Thyroid gland (tissue), 4 donors: ENCODE measurements at regions not wholly inside any gene's neighbourhood (a gene's known extent, or its start where the extent isn't known, plus 50 kb on each side); places are given as distances from the start of the nearest gene placed in this dataset.

Experiments
- DNase-seq, 2 donors: peaks; one replicate each; pipeline ENCODE4 v3.0.0-alpha.2; 2019
- H3K27ac ChIP-seq, 3 donors: fragments of 200-600 bp; sonication (generic); 1 replicate in 2 of 3; 2 replicates in 1 of 3; pipeline ENCODE4 v1.5.1; 2016 to 2019; ENCODE audit warnings: mild to moderate bottlenecking in 1 of 3, moderate library complexity in 1 of 3
- H3K27me3 ChIP-seq: fragments of 200-600 bp; sonication (generic); one replicate; pipeline ENCODE4 v1.5.1; 2019
- H3K36me3 ChIP-seq, 2 donors: fragments of 200-600 bp; sonication (generic); one replicate each; pipeline ENCODE4 v1.5.1; 2016 to 2019
- H3K4me1 ChIP-seq, 2 donors: fragments of 200-600 bp; sonication (generic); one replicate each; pipeline ENCODE4 v1.5.1; 2017 to 2019
- H3K4me3 ChIP-seq, 3 donors: fragments of 200-600 bp; sonication (generic); replicated peaks in 1 of 3; 1 replicate in 2 of 3; 2 replicates in 1 of 3; pipeline ENCODE4 v1.5.1; 2016; ENCODE audit warnings: mild to moderate bottlenecking in 1 of 3
- H3K9me3 ChIP-seq: fragments of 200-600 bp; sonication (generic); one replicate; pipeline ENCODE4 v1.5.1; 2017
- POLR2A ChIP-seq, 2 donors: fragments of 450-650 bp; IDR thresholded peaks; one replicate each; pipeline ENCODE4 v1.6.1; 2017; ENCODE audit warnings: antibody characterized with exemption in 2 of 2, mild to moderate bottlenecking in 2 of 2, moderate library complexity in 1 of 2
- WGBS, 2 donors: methylation state at CpG; one replicate each; pipeline ENCODE4 v1.1.5; 2017; 5-methylcytosine and 5-hydroxymethylcytosine counted together
- intact Hi-C: fragments of 100-400 bp; cut with DNase I; formaldehyde crosslinking; loops from one replicate; pipeline ENCODE4 v1.15.1; 2023
- TF ChIP-seq, protein P1 (sequence below), 6 experiments: fragments of 200-600 bp in 3 of 6; fragments of 450-650 bp in 3 of 6; sonication (generic) in 3 of 6; IDR thresholded peaks; one replicate each; pipeline ENCODE4 v1.5.1; 2016 to 2019; ENCODE audit warnings: antibody characterized with exemption in 6 of 6, mild to moderate bottlenecking in 2 of 6, inconsistent platforms in 1 of 6, moderate library complexity in 1 of 6

GRCh38 chrX:13899607-13900006 is 82.7 kb upstream of the GPM6B start:
- H3K4me3 ChIP-seq: no peak overlapping the region
- H3K4me1 ChIP-seq: no peaks in the 10 kb centered on the region
- H3K27me3 ChIP-seq: no peaks in the 10 kb centered on the region
- H3K36me3 ChIP-seq: no peaks in the 10 kb centered on the region
- no peak for TF ChIP-seq POLR2A (IDR thresholded peaks at IDR 0.05)
- TF ChIP-seq, protein P1, sequence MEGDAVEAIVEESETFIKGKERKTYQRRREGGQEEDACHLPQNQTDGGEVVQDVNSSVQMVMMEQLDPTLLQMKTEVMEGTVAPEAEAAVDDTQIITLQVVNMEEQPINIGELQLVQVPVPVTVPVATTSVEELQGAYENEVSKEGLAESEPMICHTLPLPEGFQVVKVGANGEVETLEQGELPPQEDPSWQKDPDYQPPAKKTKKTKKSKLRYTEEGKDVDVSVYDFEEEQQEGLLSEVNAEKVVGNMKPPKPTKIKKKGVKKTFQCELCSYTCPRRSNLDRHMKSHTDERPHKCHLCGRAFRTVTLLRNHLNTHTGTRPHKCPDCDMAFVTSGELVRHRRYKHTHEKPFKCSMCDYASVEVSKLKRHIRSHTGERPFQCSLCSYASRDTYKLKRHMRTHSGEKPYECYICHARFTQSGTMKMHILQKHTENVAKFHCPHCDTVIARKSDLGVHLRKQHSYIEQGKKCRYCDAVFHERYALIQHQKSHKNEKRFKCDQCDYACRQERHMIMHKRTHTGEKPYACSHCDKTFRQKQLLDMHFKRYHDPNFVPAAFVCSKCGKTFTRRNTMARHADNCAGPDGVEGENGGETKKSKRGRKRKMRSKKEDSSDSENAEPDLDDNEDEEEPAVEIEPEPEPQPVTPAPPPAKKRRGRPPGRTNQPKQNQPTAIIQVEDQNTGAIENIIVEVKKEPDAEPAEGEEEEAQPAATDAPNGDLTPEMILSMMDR (IDR thresholded peaks at IDR 0.05): no peak
- H3K27ac ChIP-seq: no peak overlapping the region
- intact Hi-C loops: no loop called here
- peak; percentile 30 to 46 for DNase-seq
- 47 to 53% methylated on average over 6 of the region's 6 CpGs for WGBS, 2 donors
- H3K9me3 ChIP-seq: no peaks in the 10 kb centered on the region

GRCh38 chrX:13898603-13899002 is 81.7 kb upstream of the GPM6B start:
- Histone ChIP-seq H3K9me3 (no peaks in the 10 kb centered on the region), H3K4me3 (no peak overlapping the region), H3K27me3 (no peaks in the 10 kb centered on the region), H3K4me1 (no peaks in the 10 kb centered on the region), H3K36me3 (no peaks in the 10 kb centered on the region), H3K27ac (no peak overlapping the region)
- DNase-seq: no peak
- TF ChIP-seq POLR2A (IDR thresholded peaks at IDR 0.05): no peak
- TF ChIP-seq, protein P1 (IDR thresholded peaks at IDR 0.05): no peak
- intact Hi-C loops: no loop called here
- WGBS, 2 donors: 95 to 96% methylated on average over 4 of the region's 4 CpGs

GRCh38 chrX:13898083-13898482 is 81.2 kb upstream of the GPM6B start:
- 23% methylated on average over 3 of the region's 3 CpGs; no CpG with 5 or more reads in 1 of the 2 donors for WGBS, 2 donors
- Histone ChIP-seq H3K4me1 (no peaks in the 10 kb centered on the region), H3K9me3 (no peaks in the 10 kb centered on the region), H3K4me3 (no peak overlapping the region), H3K27me3 (no peaks in the 10 kb centered on the region), H3K36me3 (no peaks in the 10 kb centered on the region), H3K27ac (no peak overlapping the region)
- intact Hi-C loops: no loop called here
- TF ChIP-seq POLR2A (IDR thresholded peaks at IDR 0.05): no peak
- TF ChIP-seq, protein P1 (IDR thresholded peaks at IDR 0.05): peak in 2 of 6 experiments; percentile 13 to 17
- peak in 1 of 2 donors; percentile 2 for DNase-seq

DNA sequence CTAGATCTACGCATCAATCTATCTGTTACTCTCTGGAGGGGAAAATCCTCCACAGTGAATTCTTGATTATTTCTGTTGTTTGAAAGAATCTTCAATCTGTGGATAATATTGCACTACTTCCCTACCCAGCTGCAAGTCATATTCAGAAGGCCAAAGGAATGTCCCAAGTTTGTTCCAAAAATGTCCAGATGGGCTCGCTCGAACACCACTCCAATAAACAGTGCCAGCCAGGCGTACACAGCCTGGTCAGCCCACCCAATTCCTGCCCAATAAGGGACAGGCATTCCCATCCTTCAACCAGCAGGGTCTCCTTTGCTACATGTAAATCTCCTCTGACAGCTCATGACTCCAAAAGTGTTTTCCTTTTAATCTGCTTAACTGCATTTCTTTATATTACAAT is 80.7 kb upstream of the GPM6B start:
- Histone ChIP-seq H3K9me3 (no peaks in the 10 kb centered on the region), H3K4me3 (no peak overlapping the region), H3K27ac (no peak overlapping the region), H3K4me1 (no peaks in the 10 kb centered on the region), H3K27me3 (no peaks in the 10 kb centered on the region), H3K36me3 (no peaks in the 10 kb centered on the region)
- WGBS, 2 donors: 87 to 88% methylated on average over 4 of the region's 4 CpGs
- TF ChIP-seq POLR2A (IDR thresholded peaks at IDR 0.05): no peak
- TF ChIP-seq, protein P1 (IDR thresholded peaks at IDR 0.05): no peak
- no peak for DNase-seq
- intact Hi-C loops: no loop called here

- Histone ChIP-seq H3K4me3 (no peak overlapping the region), H3K9me3 (no peaks in the 10 kb centered on the region), H3K36me3 (no peaks in the 10 kb centered on the region), H3K4me1 (no peaks in the 10 kb centered on the region), H3K27ac (no peak overlapping the region), H3K27me3 (no peaks in the 10 kb centered on the region)
- no peak for TF ChIP-seq POLR2A (IDR thresholded peaks at IDR 0.05)
- TF ChIP-seq, protein P1 (IDR thresholded peaks at IDR 0.05): no peak
- DNase-seq: no peak
- WGBS, 2 donors: 72 to 87% methylated on average over 5 of the region's 5 CpGs
- intact Hi-C loops: no loop called here
Observed at GRCh38 chrX:13894888-13895565, 78.1 kb upstream of the GPM6B start.
